HUES6 (cell line): ENCODE measurements at regions not wholly inside any gene's neighbourhood (a gene's known extent, or its start where the extent isn't known, plus 50 kb on each side); places are given as distances from the start of the nearest gene placed in this dataset.
A peak's percentile ranks its signal among the peaks of the same experiment; 100 is the strongest.

Source experiments
- H3K27ac ChIP-seq: 2 replicates; pipeline ENCODE4 v1.7.0; 2013; ENCODE audit warnings: low read depth, mild to moderate bottlenecking, low read length, inconsistent platforms
- H3K27me3 ChIP-seq: 2 replicates; pipeline ENCODE4 v1.6.1; 2013; ENCODE audit warnings: low read length; ENCODE audit not compliant: control insufficient read depth, insufficient read depth
- H3K36me3 ChIP-seq: 2 replicates; pipeline ENCODE4 v1.6.1; 2013; ENCODE audit warnings: low read length; ENCODE audit not compliant: control insufficient read depth, insufficient read depth
- H3K4me1 ChIP-seq: 2 replicates; pipeline ENCODE4 v1.6.1; 2013; ENCODE audit warnings: low read length; ENCODE audit not compliant: control insufficient read depth, insufficient read depth
- H3K4me3 ChIP-seq: 2 replicates; pipeline ENCODE4 v1.5.1; 2013; ENCODE audit warnings: low read depth, low read length
- H3K9ac ChIP-seq: one replicate; pipeline ENCODE4 v1.6.1; 2013; ENCODE audit warnings: mild to moderate bottlenecking, low read length
- H3K9me3 ChIP-seq: 2 replicates; pipeline ENCODE4 v1.6.1; 2013; ENCODE audit warnings: low read depth, low read length; ENCODE audit not compliant: control insufficient read depth, insufficient read depth

DNA sequence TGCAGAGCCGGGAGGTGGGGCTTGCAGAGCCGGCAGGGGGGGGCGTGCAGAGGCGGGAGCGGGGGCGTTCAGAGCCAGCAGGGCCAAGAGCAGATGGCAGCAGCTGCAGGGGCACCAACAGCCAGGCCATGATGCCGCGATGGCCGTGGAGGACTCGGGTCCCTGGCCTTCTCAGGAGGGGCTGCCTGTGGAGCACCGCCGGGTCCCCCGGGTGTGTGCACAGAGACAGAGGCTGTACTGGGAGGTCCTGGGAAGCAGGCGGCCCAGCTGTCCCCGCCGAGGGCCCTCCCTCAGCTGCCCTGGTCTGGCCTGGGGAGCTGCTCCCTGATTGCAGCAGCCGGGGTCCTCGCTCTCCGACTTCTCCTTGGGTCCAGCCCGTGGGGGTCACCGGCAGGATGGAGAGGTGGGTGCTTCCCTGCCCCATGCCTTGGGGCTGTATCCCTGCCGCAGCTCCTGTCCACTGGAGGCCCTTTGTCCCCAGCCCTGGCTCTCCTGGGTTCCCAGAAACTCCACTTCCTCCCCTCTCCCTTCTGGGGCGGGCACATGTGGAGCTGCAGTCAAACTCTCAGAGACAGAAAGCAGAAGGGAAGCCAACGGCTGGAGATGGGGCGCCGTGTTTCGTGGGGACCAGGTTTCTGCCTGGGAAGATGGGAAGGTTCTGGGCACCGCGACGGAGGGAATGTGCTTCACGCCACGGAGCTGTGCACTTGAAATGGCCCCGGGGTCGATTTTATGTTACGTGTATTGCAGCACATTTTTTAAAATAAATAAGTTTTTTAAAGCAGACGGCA lies 75.8 kb upstream of the GALNT9 start:
- Histone ChIP-seq H3K9ac (no peak overlapping the region), H3K36me3 (no peaks in the 10 kb centered on the region), H3K4me3 (no peak overlapping the region), H3K27me3 (peaks cover 88% of the 10 kb centered on the region), H3K9me3 (peaks cover 4% of the 10 kb centered on the region), H3K27ac (no peak overlapping the region), H3K4me1 (peaks cover 2% of the 10 kb centered on the region; the same call in 1 of the 2 replicates)

DNA sequence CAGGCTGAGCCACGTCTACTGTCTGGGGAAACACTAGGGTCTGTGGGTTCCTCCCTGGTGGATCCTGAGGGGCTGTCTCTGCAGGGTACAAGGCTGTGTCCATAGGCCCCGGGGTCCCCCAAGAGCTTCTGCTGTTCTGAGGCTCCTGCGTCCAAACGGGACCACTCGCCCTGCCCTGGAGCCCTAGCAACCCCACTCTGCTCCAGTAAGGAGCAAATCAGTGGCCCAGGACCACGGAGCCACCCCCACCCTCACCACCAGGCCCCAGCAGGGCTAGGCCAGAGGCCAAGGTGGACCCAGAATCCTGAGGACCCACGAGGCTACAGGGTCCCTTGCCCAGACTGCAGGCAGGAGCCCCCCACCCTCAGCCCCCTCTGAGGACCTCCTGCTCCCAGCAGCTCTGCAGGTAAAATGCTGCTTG lies 75.1 kb upstream of the GALNT9 start:
- H3K27me3 ChIP-seq: peaks cover 88% of the 10 kb centered on the region
- peaks cover 7% of the 10 kb centered on the region; the same call in 1 of the 2 replicates for H3K4me1 ChIP-seq
- no peak overlapping the region for H3K4me3 ChIP-seq
- H3K9ac ChIP-seq: no peak overlapping the region
- peaks cover 4% of the 10 kb centered on the region for H3K9me3 ChIP-seq
- H3K36me3 ChIP-seq: no peaks in the 10 kb centered on the region
- no peak overlapping the region for H3K27ac ChIP-seq

DNA sequence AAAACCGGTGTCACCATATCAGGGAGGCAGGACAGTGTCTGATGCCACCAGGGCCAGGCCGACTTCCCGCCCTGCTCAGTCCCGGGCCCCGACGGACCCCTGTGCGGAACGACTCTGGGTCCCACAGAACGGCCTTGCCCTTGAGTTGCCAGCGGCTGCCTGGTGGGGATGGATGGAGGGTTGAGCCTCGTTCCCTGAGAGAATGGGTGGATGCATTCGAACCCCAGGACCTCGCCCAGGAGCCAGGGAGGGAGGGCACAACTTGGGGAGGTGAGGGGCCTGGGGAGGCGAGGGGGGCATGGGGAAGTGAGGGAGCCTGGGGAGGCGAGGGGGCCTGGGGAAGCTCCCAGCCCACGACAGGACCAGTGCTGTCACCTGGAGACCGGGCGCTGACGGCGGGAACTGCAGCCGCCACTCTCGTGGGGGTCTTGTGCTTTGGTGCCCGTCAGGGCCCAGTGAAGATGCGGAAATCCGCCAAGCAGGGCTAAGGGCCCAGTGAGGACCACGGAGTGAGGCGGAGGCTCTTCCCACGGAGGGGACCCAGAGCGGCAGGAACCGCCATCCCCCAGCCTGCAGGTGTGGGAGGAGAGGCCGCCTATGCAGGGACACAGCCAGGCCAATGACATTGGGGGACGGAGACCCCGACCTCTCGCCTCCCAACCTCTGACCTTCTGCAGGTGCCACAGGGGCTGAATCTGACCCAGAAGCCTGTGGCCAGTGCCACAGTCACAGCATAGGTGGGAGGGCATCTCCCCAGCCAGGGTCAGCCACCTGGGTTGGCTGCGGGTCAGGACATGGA lies 74.4 kb upstream of the GALNT9 start:
- Histone ChIP-seq H3K27me3 (peaks cover 88% of the 10 kb centered on the region), H3K9ac (no peak overlapping the region), H3K9me3 (peaks cover 4% of the 10 kb centered on the region), H3K4me1 (peaks cover 7% of the 10 kb centered on the region; the same call in 1 of the 2 replicates), H3K27ac (no peak overlapping the region), H3K36me3 (no peaks in the 10 kb centered on the region), H3K4me3 (no peak overlapping the region)

DNA sequence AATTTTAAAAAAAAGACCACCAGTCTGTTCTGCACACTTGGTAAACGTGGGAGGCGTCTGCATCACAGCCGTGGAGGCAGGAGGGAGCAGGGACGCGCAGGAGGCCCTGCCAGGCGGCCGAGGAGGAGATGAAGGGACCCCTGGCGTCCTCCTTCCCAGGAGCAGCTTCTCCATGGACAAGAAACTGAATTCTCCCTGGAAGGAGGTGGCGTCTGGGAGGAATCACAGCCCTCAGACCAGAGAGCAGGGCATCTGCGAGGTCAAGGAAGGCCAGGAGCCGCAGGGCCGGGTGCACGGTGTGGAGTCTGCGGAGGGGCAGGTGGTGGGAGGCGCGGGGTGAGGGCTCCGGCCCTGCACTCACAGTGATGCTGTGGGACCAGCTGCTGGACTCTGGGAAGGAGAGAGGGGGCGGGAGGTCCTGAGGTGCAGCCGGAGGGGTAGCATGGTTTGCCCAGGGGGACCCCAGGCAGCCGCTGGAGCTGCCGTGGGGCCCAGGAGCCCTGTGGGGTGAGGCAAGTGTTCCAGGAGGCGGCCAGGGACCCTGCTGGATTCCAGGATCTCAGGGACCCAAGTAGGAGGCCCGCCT lies 73.5 kb upstream of the GALNT9 start:
- peaks cover 88% of the 10 kb centered on the region for H3K27me3 ChIP-seq
- no peak overlapping the region for H3K9ac ChIP-seq
- H3K9me3 ChIP-seq: no peaks in the 10 kb centered on the region
- H3K36me3 ChIP-seq: no peaks in the 10 kb centered on the region
- H3K27ac ChIP-seq: no peak overlapping the region
- no peak overlapping the region for H3K4me3 ChIP-seq
- H3K4me1 ChIP-seq: peaks cover 7% of the 10 kb centered on the region; the same call in 1 of the 2 replicates

DNA sequence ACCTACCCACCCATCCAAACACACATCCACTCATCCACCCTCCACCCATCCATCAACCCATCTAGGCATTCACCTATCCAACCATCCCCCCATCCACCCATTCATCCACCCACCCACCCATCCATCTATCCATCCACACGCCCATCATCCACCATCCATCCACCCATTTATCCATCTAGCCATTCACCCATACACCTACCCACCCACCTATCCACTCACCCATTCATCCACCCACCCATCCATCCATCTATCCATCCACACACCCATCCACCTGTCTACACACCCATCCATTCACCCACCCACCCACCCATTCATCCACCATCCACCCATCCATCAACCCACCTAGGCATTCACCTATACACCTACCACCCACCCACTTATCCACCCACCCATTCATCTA lies 72.6 kb upstream of the GALNT9 start:
- Histone ChIP-seq H3K27me3 (peaks cover 89% of the 10 kb centered on the region), H3K36me3 (no peaks in the 10 kb centered on the region), H3K4me1 (peaks cover 7% of the 10 kb centered on the region; the same call in 1 of the 2 replicates), H3K4me3 (no peak overlapping the region), H3K9me3 (no peaks in the 10 kb centered on the region), H3K27ac (no peak overlapping the region), H3K9ac (no peak overlapping the region)

DNA sequence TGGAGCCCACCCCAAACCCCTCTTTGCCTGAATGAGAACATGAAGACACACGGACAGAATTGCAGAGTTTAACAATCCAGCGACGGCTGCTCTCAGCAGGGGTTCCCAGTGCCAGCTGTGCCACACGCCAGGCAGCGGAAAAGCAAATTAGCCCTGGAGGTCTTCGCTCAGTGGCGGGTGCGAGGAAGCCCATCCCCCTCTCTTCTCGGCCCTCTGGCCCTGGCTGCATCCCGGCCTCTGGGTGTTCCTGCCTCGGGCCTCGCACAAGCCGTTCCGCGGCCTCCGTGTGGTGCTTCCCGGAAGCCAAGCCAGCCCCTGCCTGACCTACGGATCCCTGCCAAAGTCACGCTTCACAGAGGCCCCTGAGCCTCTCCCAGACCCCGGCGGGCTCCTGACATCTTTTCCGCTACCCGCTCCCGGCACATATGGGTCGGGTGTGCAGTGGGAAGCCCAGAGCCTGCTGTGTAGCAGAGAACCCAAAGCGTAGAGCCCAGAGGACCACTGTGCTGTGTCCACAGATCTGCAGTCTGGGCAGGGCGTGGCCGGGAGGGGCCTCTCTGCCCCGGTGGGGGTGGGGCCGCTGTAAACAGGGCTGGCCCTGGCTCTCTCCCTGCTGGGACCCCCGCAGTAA lies 70.7 kb upstream of the GALNT9 start:
- Histone ChIP-seq H3K4me1 (peaks cover 7% of the 10 kb centered on the region; the same call in 1 of the 2 replicates), H3K9ac (no peak overlapping the region), H3K36me3 (no peaks in the 10 kb centered on the region), H3K27me3 (peaks cover 89% of the 10 kb centered on the region), H3K9me3 (no peaks in the 10 kb centered on the region), H3K4me3 (peak overlapping the region; percentile 39; the same call in 1 of the 2 replicates), H3K27ac (no peak overlapping the region)

DNA sequence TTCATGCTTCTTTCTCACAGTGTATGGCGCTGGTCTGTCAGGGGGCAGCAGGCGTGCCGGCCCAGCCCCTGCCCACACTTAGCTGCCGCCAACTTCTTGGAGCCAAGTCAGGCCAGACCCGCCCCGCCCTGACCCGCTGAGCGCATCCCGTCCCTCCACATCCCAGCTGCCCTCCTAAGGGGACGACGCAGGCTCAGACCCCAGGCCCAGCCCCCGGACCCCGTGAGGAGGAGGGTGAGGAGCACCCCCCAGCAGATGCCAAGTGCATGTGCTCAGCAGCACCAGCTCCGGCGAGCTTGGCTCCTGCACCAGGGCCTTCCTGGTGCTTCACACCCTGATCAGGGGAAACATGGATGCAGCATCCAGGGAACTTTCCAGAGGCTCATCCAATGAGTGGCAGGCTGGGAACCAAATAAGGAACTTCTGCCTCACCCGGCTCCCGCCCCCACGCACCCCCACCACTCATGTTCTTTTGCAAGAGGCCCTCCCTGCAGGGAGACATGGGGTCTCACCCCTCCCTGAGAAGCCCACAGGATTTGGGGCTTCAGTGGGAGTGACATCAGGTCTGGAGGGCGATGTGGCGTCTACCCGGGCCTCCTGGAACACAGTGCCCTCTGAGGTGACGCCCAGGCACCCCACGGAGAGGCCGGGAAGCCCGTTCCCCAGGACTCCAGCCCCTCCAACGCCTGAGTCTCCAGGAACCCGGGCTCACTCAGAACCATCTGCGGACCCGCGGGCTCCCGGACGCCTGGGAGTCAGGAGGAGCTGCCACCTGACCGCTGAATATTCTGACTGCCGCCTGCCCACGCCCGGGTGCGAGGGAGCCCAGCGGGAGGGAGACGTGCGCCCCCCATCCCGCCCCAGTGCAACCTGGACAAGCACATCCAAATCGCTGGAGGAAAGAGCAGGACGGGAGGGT lies 70.0 kb upstream of the GALNT9 start:
- H3K9me3 ChIP-seq: no peaks in the 10 kb centered on the region
- no peak overlapping the region for H3K27ac ChIP-seq
- peaks cover 91% of the 10 kb centered on the region for H3K27me3 ChIP-seq
- no peak overlapping the region for H3K9ac ChIP-seq
- no peaks in the 10 kb centered on the region for H3K36me3 ChIP-seq
- peaks cover 7% of the 10 kb centered on the region; the same call in 1 of the 2 replicates for H3K4me1 ChIP-seq
- no peak overlapping the region for H3K4me3 ChIP-seq

DNA sequence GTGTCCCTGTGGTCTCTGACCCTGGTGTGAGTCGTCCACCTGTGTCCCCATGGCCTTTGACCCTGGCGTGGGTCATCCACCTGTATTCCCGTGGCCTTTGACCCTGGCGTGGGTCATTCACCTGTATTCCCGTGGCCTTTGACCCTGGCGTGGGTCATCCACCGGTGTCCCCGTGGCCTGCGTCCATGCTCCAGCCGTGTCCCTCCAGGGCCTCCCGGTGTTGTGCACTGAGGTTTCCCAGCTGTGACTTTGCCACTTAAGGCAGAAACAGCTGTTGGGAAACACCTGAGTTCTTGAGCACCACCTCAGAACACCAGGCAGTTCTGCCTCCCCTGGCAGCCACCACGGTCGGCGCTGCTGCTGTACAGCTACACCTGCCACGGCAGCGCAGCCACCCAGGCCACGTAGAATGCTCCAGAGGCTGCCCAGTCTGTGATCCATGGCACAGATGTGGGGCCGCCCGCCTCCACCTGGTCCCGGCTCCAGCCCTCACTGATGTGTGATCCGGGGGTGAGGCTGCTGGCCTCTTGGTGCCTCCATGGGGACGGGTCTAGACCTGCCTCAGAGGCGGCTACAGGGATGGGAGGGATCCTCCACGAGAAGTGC lies 69.1 kb upstream of the GALNT9 start:
- Histone ChIP-seq H3K27me3 (peaks cover 92% of the 10 kb centered on the region), H3K27ac (no peak overlapping the region), H3K4me1 (peaks cover 7% of the 10 kb centered on the region; the same call in 1 of the 2 replicates)

DNA sequence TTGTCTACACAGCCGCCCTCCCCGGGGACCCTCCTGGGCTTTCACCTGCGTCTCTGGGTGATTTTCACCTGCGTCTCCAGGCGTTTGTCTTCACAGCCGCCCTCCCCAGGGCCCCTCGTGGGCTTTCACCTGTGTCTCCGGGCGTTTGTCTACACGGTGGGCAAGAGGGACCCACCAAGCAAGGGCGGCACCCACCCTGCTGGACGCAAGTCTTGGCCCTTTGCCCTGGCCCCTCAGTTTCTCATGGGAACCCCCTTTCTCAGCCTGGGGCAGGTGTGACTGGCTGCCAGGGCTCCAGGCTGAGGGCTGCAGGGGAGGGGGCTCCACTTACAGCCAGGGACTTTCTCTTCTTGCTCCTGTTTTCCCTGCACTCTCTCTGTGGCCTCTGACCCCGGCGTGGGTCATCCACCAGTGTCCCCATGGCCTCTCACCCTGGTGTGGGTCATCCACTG lies 68.6 kb upstream of the GALNT9 start:
- H3K4me3 ChIP-seq: no peak overlapping the region
- no peaks in the 10 kb centered on the region for H3K36me3 ChIP-seq
- peaks cover 7% of the 10 kb centered on the region; the same call in 1 of the 2 replicates for H3K4me1 ChIP-seq
- H3K9ac ChIP-seq: no peak overlapping the region
- peaks cover 92% of the 10 kb centered on the region for H3K27me3 ChIP-seq
- no peaks in the 10 kb centered on the region for H3K9me3 ChIP-seq
- H3K27ac ChIP-seq: no peak overlapping the region

More for the DNA sequence above, 69.1 kb upstream of the GALNT9 start:
- H3K9me3 ChIP-seq: no peaks in the 10 kb centered on the region
- no peak overlapping the region for H3K4me3 ChIP-seq
- H3K36me3 ChIP-seq: no peaks in the 10 kb centered on the region
- no peak overlapping the region for H3K9ac ChIP-seq
